Glutamatergic neuron (in vitro differentiated cells): ENCODE measurements at regions not wholly inside any gene's neighbourhood (a gene's known extent, or its start where the extent isn't known, plus 50 kb on each side); places are given as distances from the start of the nearest gene placed in this dataset.

Experiments used
- DNase-seq: peaks from one replicate; pipeline ENCODE4 v3.0.0; 2022
- H3K27ac Mint-ChIP-seq: one replicate; pipeline ENCODE4 v1.8.0; 2020; ENCODE audit warnings: mild to moderate bottlenecking, mixed read lengths, inconsistent platforms; ENCODE audit not compliant: unreplicated experiment
- H3K27me3 Mint-ChIP-seq: one replicate; pipeline ENCODE4 v1.8.0; 2020; ENCODE audit warnings: mild to moderate bottlenecking, moderate library complexity, mixed read lengths, inconsistent platforms; ENCODE audit not compliant: unreplicated experiment
- H3K36me3 Mint-ChIP-seq: one replicate; pipeline ENCODE4 v1.8.0; 2020; ENCODE audit warnings: mild to moderate bottlenecking, mixed read lengths, inconsistent platforms; ENCODE audit not compliant: unreplicated experiment
- H3K4me1 Mint-ChIP-seq: one replicate; pipeline ENCODE4 v1.8.0; 2020; ENCODE audit warnings: mild to moderate bottlenecking, low read depth, mixed read lengths, inconsistent platforms; ENCODE audit not compliant: unreplicated experiment
- H3K4me3 Mint-ChIP-seq: one replicate; pipeline ENCODE4 v1.8.0; 2020; ENCODE audit warnings: mild to moderate bottlenecking, mixed read lengths, inconsistent platforms; ENCODE audit not compliant: unreplicated experiment
- H3K9me3 Mint-ChIP-seq: one replicate; pipeline ENCODE4 v1.8.0; 2020; ENCODE audit warnings: mild to moderate bottlenecking, moderate library complexity, mixed read lengths, inconsistent platforms; ENCODE audit not compliant: unreplicated experiment
- CTCF ChIP-seq: fragments of 200-600 bp; sonication (generic); IDR thresholded peaks from one replicate; pipeline ENCODE4 v1.5.0; 2021; ENCODE audit not compliant: partially characterized antibody, unreplicated experiment

- Mint-ChIP-seq H3K27me3 (no peaks in the 10 kb centered on the region), H3K9me3 (no peaks in the 10 kb centered on the region), H3K27ac (no peak overlapping the region), H3K4me3 (no peak overlapping the region), H3K4me1 (no peaks in the 10 kb centered on the region), H3K36me3 (no peaks in the 10 kb centered on the region)
- TF ChIP-seq CTCF, result no peak
- no peak for DNase-seq
Observed at GRCh38 chr1:187443939-187444338, 615.2 kb downstream of the PLA2G4A start.

- H3K4me1 Mint-ChIP-seq, result no peaks in the 10 kb centered on the region
- TF ChIP-seq CTCF, result no peak
Observed at GRCh38 chr1:187445066-187445465, 616.3 kb downstream of the PLA2G4A start.

GRCh38 chr1:187451238-187451637, 622.5 kb downstream of the PLA2G4A start:
- TF ChIP-seq CTCF, result no peak
- Mint-ChIP-seq H3K4me1 (peaks cover 16% of the 10 kb centered on the region), H3K27me3 (peaks cover 2% of the 10 kb centered on the region), H3K27ac (no peak overlapping the region), H3K9me3 (peaks cover 3% of the 10 kb centered on the region), H3K36me3 (no peaks in the 10 kb centered on the region), H3K4me3 (no peak overlapping the region)
- DNase-seq, result no peak

More at GRCh38 chr1:187445066-187445465, 616.3 kb downstream of the PLA2G4A start:
- no peak for DNase-seq
- Mint-ChIP-seq H3K4me3 (no peak overlapping the region), H3K36me3 (no peaks in the 10 kb centered on the region), H3K27ac (no peak overlapping the region), H3K27me3 (no peaks in the 10 kb centered on the region), H3K9me3 (no peaks in the 10 kb centered on the region)

GRCh38 chr1:187454010-187454409, 625.3 kb downstream of the PLA2G4A start:
- TF ChIP-seq CTCF, result no peak
- Mint-ChIP-seq H3K36me3 (no peaks in the 10 kb centered on the region), H3K27me3 (peaks cover 2% of the 10 kb centered on the region)

GRCh38 chr1:187456446-187456845, 627.7 kb downstream of the PLA2G4A start:
- Mint-ChIP-seq H3K9me3 (peaks cover 3% of the 10 kb centered on the region), H3K4me3 (no peak overlapping the region), H3K27me3 (peaks cover 2% of the 10 kb centered on the region), H3K4me1 (peaks cover 26% of the 10 kb centered on the region), H3K36me3 (no peaks in the 10 kb centered on the region), H3K27ac (peak overlapping the region; percentile 85)
- TF ChIP-seq CTCF, result no peak
- peak; percentile 16 for DNase-seq

More at GRCh38 chr1:187454010-187454409, 625.3 kb downstream of the PLA2G4A start:
- no peak overlapping the region for H3K27ac Mint-ChIP-seq
- H3K4me3 Mint-ChIP-seq, result no peak overlapping the region
- H3K4me1 Mint-ChIP-seq, result peaks cover 26% of the 10 kb centered on the region
- H3K9me3 Mint-ChIP-seq, result peaks cover 3% of the 10 kb centered on the region
- DNase-seq, result no peak
